ENCODE measurements at regions not wholly inside any gene's neighbourhood (a gene's known extent, or its start where the extent isn't known, plus 50 kb on each side); places are given as distances from the start of the nearest gene placed in this dataset.

DNA sequence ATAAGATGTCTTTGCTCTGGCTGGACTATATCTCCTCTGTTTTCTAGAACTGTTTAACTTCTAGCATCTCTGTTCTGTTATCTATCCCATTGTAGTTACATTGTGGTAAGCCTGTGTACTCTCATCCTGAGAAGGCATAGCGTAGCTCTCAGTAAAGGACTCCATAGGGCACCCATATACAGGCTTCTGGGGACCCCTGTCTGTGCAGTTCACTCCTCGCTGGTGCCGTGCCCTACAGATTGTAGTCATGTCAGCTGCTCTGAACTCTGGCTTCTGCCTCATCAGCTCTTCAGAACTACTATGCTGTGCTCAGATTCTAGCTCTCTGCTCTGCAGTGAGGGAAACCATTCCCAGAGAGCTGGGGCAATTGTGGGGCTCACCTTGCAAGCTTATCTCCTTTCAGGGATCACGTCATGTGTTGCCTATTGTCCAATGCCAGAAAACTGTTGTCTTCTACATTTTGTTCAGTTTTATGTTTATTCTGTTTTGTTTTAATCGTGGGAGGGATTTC lies 181.3 kb upstream of the USP24 start:
- Histone ChIP-seq H4K20me1 (ENCODE audit: insufficient read depth, low read length) (no peaks in the 10 kb centered on the region), H3K36me3 (ENCODE audit: insufficient read depth, low read length) (no peaks in the 10 kb centered on the region), H3K4me2 (ENCODE audit: low read length) (no peak overlapping the region), H3K79me2 (ENCODE audit: insufficient read depth, low read depth, low read length) (no peaks in the 10 kb centered on the region), H3K4me3 (ENCODE audit: low read depth, low read length, poor library complexity, severe bottlenecking) (no peak overlapping the region), H3K9me3 (ENCODE audit: low read length) (no peaks in the 10 kb centered on the region), H3K27ac (ENCODE audit: low read depth, low read length, poor library complexity, severe bottlenecking) (no peak overlapping the region), H3K4me1 (ENCODE audit: insufficient read depth, low read length, poor library complexity, severe bottlenecking) (no peaks in the 10 kb centered on the region), H3K9me2 (ENCODE audit: insufficient read depth, low read length) (no peaks in the 10 kb centered on the region), H2AFZ (ENCODE audit: low read length) (no peak overlapping the region)
- DNase-seq (ENCODE audit: low spot score): no peak
- intact Hi-C loops (cut with micrococcal nuclease; ENCODE audit: unreplicated experiment): no loop called here
- no TSS peak for BruUV-seq (replicated peaks)
- ChIA-PET CTCF (ENCODE audit: unreplicated experiment) (no interaction called here), POLR2A (no interaction called here)
- no peak for TF ChIP-seq EZH2phosphoT487 (IDR thresholded peaks at IDR 0.05; ENCODE audit: borderline replicate concordance, low read depth, low read length)
- TF ChIP-seq, protein P1, sequence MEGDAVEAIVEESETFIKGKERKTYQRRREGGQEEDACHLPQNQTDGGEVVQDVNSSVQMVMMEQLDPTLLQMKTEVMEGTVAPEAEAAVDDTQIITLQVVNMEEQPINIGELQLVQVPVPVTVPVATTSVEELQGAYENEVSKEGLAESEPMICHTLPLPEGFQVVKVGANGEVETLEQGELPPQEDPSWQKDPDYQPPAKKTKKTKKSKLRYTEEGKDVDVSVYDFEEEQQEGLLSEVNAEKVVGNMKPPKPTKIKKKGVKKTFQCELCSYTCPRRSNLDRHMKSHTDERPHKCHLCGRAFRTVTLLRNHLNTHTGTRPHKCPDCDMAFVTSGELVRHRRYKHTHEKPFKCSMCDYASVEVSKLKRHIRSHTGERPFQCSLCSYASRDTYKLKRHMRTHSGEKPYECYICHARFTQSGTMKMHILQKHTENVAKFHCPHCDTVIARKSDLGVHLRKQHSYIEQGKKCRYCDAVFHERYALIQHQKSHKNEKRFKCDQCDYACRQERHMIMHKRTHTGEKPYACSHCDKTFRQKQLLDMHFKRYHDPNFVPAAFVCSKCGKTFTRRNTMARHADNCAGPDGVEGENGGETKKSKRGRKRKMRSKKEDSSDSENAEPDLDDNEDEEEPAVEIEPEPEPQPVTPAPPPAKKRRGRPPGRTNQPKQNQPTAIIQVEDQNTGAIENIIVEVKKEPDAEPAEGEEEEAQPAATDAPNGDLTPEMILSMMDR (conservative IDR thresholded peaks at IDR 0.05; ENCODE audit: low read length): no peak

DNA sequence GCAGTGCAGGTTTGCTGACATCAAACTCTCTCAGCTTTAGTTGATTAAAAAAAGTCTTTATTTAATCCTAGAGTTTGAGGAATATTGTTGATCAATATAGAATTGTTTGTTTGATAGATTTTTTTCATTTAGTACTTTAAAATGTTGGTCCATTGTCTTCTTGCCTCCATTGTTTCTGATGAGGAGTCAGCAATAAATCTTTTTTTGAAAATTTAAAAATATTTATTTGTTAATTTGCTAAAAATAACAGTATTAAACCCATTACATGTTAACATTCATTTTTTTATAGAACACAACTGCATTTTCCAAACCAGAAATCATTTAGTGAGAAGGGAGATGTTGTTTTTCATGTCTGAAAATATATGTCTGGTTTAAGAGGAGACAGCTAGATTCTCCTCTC lies 173.8 kb upstream of the USP24 start:
- Histone ChIP-seq H3K4me1 (ENCODE audit: insufficient read depth, low read length, poor library complexity, severe bottlenecking) (no peaks in the 10 kb centered on the region), H3K4me3 (ENCODE audit: low read depth, low read length, poor library complexity, severe bottlenecking) (no peak overlapping the region), H3K36me3 (ENCODE audit: insufficient read depth, low read length) (no peaks in the 10 kb centered on the region), H3K9me2 (ENCODE audit: insufficient read depth, low read length) (no peaks in the 10 kb centered on the region), H2AFZ (ENCODE audit: low read length) (no peak overlapping the region), H3K27ac (ENCODE audit: low read depth, low read length, poor library complexity, severe bottlenecking) (no peak overlapping the region), H4K20me1 (ENCODE audit: insufficient read depth, low read length) (no peaks in the 10 kb centered on the region), H3K79me2 (ENCODE audit: insufficient read depth, low read depth, low read length) (no peaks in the 10 kb centered on the region), H3K4me2 (ENCODE audit: low read length) (no peak overlapping the region), H3K9me3 (ENCODE audit: low read length) (peaks cover 5% of the 10 kb centered on the region; the same call in 1 of the 2 replicates)
- BruUV-seq (replicated peaks): no TSS peak
- DNase-seq (ENCODE audit: low spot score): no peak
- CTCF ChIA-PET (ENCODE audit: unreplicated experiment): no interaction called here
- POLR2A ChIA-PET: no interaction called here
- intact Hi-C loops (cut with micrococcal nuclease; ENCODE audit: unreplicated experiment): no loop called here
- no peak for TF ChIP-seq EZH2phosphoT487 (IDR thresholded peaks at IDR 0.05; ENCODE audit: borderline replicate concordance, low read depth, low read length)
- TF ChIP-seq, protein P1 (conservative IDR thresholded peaks at IDR 0.05; ENCODE audit: low read length): no peak

DNA sequence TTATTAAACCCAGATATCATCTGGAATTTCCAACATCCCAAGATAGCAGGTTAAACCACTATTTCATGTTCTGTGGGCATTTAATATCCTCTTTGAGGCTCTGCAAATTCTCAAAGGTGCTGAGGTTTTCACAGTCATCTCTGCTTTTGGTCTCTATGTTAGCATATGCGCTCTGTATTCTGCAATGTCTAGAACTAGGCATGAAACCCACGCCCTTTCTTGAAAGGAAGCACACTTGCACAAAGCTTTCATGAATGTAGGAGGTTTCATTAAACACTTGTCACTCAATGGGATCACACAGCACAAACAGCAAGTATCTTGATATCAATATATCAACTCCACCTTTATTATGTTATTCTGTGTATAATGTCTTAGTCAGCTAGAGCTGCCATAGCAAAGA lies 172.0 kb upstream of the USP24 start:
- no peak for DNase-seq (ENCODE audit: low spot score)
- Histone ChIP-seq H3K9me2 (ENCODE audit: insufficient read depth, low read length) (no peaks in the 10 kb centered on the region), H3K4me3 (ENCODE audit: low read depth, low read length, poor library complexity, severe bottlenecking) (no peak overlapping the region), H2AFZ (ENCODE audit: low read length) (no peak overlapping the region), H3K4me2 (ENCODE audit: low read length) (no peak overlapping the region), H3K9me3 (ENCODE audit: low read length) (peaks cover 5% of the 10 kb centered on the region; the same call in 1 of the 2 replicates), H3K27ac (ENCODE audit: low read depth, low read length, poor library complexity, severe bottlenecking) (no peak overlapping the region), H3K79me2 (ENCODE audit: insufficient read depth, low read depth, low read length) (no peaks in the 10 kb centered on the region), H4K20me1 (ENCODE audit: insufficient read depth, low read length) (no peaks in the 10 kb centered on the region), H3K36me3 (ENCODE audit: insufficient read depth, low read length) (no peaks in the 10 kb centered on the region), H3K4me1 (ENCODE audit: insufficient read depth, low read length, poor library complexity, severe bottlenecking) (no peaks in the 10 kb centered on the region)
- TF ChIP-seq, protein P1 (conservative IDR thresholded peaks at IDR 0.05; ENCODE audit: low read length): no peak
- TF ChIP-seq EZH2phosphoT487 (IDR thresholded peaks at IDR 0.05; ENCODE audit: borderline replicate concordance, low read depth, low read length): no peak
- CTCF ChIA-PET (ENCODE audit: unreplicated experiment): no interaction called here
- no TSS peak for BruUV-seq (replicated peaks)
- intact Hi-C loops (cut with micrococcal nuclease; ENCODE audit: unreplicated experiment): no loop called here
- POLR2A ChIA-PET: no interaction called here
